H1 (cell line): ENCODE measurements at regions not wholly inside any gene's neighbourhood (a gene's known extent, or its start where the extent isn't known, plus 50 kb on each side); places are given as distances from the start of the nearest gene placed in this dataset.

Experiments used
- JUN ChIP-seq: IDR thresholded peaks from 2 replicates; pipeline ENCODE4 v1.6.1; 2011; ENCODE audit warnings: low read depth, mild to moderate bottlenecking, improper control_type of control experiment, low read length
- RBBP5 ChIP-seq: IDR thresholded peaks from 2 replicates; pipeline ENCODE4 v1.7.1; 2012; ENCODE audit warnings: low read depth, mild to moderate bottlenecking, inconsistent platforms, low read length, moderate library complexity, borderline replicate concordance

GRCh38 chr3:65114041-65114440 is 426.2 kb upstream of the ADAMTS9 start (continued):
- TF ChIP-seq JUN (no peak), RBBP5 (no peak)
